GM18517 (cell line): ENCODE measurements at regions not wholly inside any gene's neighbourhood (a gene's known extent, or its start where the extent isn't known, plus 50 kb on each side); places are given as distances from the start of the nearest gene placed in this dataset.

Experiments used
- ATAC-seq: cut with Tn5 transposase; IDR thresholded peaks from one replicate; pipeline ENCODE4 v1.9.1; 2021; ENCODE audit warnings: mild to moderate bottlenecking, moderate library complexity; ENCODE audit not compliant: unreplicated experiment

DNA sequence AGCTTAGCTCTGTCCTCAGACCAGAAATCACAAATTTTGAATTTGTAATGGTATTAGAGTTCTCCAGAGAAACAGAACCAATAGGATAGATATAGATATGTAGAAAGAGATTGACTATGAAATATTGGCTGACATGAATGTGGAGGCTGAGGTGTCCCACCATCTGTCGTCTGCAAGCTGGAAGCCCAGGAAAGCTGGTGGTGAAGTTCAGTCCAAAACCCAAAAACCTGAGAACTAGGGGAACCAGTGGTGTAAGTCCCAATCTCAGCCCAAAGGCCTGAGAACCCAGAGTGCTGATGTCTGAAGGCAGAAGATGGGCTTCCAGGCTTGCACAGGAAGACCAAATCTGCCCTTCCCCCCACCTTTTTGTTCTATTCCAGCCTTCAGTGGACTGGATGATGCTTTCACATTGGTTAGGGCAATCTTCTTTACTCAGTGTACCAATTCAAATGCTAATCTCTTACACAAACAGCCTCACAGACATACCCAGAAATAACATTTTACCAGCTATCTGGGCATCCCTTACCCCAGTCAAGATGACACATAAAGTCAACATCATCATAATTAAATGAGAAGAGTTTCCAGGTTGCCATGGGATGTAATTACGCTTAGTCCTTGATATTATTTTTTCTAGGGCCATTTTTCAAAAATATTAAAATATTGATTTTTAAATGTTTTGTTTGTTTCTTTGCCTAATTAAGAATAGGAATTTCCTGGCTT is 570.8 kb downstream of the UTRN start:
- ATAC-seq = no peak

DNA sequence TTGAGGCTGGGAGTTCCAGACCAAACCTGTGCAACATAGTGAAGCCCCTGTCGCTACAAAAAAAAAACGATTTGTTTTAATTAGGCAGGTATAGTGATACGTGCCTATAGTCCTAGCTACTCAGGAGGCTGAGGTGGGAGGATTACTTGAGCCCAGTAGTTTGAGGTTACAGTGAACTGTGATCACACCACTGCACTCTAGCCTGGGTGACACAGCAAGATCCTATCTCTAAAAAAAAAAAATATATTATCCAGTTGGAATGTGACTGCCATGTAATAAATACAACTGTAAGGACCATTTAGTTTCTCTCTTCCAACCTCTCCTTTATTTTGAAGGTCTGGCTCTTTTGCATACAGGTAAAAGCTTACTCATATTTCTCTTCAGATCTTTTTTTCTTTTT is 571.5 kb downstream of the UTRN start:
- no peak for ATAC-seq

DNA sequence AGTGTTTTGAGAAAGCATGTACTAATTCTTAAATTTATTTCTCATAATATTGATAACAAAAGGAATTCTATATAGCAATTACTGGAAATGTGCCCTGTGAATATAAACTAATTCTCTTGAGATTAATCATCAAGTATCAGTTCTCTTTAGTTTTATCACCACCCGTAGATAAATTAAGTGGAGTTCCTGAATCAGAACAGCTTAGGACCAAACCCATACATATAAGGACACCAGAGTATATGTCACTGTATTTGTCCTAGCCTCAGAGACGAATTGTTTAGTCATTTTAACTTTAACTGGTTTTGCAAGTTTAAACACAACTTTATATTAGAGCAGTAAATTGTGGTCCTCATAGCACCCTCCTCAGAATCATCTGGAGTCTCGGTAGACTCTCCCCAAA is 572.0 kb downstream of the UTRN start:
- no peak for ATAC-seq

DNA sequence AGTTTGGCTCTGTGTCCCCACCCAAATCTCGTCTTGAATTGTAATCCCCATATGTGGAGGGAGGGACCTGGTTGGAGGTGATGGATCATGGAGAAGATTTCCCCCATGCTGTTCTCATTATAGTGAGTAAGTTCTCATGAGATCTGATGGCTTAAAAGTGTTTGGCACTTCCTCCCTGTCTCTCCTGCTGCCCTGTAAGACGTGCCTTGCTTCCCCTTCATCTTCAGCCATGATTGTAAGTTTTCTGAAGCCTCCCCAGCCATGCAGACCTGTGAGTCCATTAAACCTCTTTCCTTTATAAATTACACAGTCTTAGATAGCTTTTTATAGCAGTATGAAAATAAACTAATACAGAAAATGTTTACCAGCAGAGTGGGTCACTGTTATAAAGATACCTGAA is 577.6 kb downstream of the UTRN start:
- no peak for ATAC-seq

DNA sequence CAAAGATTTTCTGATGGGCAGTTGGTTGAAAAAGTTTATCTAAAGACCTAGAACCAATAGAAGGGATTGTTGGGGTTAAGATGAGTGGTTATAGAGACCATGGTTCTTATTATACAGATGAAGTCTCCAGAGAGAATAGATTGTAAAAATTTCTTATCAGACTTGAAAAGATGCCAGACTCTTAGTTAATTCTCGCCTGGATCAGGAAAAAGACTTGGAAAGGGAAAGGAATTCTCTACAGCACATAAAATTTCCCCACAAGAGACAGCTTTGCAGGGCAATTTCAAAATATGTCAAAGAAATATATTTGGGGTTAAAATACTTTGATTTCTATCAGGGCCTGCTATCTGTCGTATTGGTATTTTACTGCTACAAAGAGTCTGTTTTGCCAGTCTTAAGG is 582.6 kb downstream of the UTRN start:
- no peak for ATAC-seq

DNA sequence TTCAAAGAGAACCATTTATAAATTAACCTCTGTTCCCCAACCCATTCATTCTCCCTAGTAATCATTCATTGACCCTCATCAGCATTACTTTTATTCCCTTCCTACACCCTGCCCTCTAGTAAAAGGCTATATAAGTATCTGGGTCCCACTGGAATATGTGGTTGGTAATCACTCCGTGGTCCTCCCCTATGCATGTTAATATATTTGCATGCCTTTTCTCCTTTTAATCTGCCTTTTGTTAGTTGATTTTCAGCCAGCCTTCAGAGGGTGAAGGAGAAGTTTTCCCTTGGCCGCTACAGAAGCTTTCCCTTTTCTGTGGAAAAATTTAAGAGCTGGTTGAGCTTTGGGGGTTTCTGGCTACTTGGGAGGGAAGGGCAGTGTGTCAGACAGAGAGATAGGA is 585.6 kb downstream of the UTRN start:
- ATAC-seq = no peak

DNA sequence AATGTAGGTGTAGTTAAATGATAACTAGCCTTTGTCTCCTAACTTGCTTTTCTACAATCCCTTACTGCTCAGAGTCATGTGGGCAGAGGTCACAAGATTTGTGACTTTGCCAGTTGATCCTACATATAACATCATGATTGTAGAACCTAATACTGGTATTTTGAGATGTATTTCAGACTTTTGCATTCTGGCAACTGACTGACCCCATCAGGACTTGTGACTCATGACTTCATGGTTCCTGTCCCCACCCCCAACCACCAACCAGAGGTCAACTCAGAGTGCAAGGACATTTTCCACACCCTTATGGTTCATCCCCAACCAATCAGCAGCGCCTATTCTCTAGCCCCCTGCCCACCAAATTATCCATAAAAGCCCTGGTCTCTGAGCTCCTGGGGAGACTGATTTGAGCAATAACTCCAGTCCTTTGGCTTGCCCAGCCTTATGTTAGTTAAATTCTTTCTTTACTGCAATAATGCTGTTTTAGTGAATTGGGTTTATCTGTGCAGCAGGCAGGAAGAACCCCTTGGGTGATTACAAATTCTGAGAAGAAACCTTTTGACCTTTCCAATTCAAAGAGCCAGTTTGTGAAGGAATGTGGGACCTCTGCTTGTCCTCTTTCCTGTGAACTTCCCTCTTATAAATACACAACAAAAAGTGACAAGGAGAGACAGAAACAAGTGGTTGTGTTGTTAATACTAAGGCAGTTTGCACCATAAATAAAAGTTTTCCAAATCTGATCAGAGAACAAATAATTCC is 588.7 kb downstream of the UTRN start:
- no peak for ATAC-seq

DNA sequence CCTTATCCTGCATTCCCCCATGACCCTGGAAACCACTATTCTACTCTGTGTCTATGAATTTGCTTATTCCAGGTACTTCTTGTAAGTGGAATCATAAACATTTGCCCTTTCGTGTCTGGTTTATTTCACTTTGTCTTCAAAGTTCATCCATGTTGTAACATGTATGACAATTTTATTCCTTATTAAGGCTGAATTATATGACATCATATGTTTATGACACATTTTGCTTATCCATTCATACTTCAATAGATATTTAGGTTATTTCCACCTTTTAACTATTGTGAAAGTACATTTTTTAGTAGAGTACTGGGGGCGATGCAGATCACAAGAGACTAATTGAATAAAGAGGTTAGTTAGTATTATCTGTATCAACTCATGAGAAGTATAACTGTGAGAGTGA is 591.6 kb downstream of the UTRN start:
- ATAC-seq = no peak

DNA sequence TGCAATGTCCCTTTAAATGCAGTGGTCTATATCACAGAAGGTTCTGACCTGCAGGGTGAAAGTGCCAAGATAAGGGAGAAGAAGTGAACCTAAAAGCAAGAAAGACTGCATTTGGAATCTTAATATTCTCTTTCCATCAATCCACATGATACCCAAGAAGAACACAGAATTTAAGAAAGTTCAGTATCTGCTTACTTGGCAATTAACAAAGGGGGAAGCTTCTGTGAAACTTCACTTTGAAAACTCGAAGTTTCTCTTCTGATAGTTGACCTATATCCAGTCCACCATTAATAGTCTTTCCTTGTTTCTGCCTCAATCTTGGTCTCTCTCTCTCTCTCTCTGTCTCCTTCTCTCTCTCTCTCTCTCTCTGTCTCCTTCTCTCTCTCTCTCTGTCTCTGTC is 592.0 kb downstream of the UTRN start:
- no peak for ATAC-seq

DNA sequence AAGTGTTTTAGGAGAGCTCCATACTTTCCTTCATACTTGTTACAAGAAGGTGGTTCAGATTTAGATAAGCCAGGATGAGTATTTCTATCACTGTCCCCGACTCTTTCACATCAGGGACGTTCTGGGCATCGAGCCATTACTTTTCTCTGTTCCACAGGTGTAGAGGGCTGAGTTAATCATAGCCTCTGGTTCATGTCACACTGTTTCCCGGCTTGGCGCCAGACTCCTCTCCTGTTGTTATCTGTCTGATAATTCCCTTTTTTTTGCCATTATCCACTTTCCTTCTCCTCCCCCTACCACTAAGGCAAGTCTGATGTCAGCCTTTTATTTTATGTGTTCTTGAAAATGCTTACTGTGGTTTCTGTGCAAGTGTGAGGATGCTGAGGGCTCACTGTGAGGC is 593.4 kb downstream of the UTRN start:
- ATAC-seq = no peak

DNA sequence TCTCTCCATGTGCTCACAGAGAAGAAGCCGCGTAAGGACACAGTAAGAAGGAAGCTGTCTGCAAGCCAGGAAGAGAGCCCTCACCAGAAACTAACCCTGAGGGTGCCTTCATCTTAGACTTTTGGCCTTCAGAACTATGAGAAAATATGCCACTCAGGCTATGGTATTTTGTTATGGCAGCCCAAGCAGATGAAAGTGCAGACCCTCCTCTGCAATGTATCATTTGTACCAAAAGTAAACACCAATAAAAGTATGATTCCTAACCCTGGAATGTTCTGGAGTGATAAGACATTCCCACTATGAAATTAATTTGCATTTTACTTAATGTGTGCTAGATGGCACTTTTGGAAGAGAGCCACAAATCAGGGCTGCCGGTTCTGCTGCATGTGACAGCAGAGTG is 594.3 kb downstream of the UTRN start:
- ATAC-seq = no peak

DNA sequence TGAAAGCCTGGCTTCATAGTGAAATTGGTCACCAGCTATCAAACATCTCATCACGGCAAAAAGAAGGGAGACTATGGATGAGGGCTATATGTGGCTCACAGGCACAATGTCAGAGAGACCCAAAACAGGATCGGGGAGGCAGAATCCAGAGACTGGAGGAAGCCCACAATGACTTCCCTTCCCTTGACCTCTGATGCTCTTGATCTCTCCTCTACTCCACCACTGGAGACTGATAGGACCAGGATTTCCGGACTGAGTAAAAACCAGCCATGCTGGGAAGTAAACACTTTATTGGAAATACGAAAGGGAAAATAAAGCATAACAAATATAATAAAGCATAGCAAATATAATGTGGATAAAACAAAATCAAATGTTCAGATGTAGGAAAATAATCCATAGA is 597.3 kb downstream of the UTRN start:
- no peak for ATAC-seq

DNA sequence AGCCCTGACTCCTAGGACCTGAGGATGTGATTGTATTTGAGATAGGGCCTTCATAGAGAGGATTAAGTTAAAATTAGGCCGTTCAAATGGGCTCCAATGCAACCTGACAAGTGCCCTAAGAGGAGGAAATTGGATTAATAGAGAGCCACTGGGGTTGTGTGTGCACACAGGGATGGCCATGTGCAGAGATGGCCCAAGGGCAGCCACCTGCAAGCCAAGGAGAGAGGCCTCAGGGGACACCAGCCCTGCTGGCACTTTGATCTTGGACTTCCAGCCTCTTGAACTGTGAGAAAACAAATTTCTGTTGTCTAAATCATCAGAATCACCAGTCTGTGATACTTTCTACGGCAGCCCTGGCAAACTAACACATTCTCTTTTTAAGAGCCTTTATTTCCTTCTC is 598.8 kb downstream of the UTRN start:
- ATAC-seq = no peak

DNA sequence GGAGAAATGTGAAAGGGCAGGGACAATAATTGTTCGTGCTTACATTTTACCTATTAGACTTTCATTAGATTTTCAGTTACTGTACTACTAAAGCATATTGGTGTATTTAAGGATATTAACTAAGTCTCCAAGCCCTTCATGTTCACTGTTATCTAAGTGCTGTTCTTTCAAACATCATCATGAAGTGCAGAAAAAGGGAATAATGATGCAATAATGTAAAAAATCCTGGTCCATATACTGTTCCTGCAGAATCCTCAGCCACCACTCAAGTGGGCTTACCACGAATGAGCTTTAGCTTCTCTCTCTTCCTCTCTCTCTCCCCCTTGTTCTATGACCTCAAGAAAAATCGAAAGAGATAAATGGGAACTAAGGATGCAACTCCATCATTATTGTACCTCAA is 600.7 kb downstream of the UTRN start:
- no peak for ATAC-seq

DNA sequence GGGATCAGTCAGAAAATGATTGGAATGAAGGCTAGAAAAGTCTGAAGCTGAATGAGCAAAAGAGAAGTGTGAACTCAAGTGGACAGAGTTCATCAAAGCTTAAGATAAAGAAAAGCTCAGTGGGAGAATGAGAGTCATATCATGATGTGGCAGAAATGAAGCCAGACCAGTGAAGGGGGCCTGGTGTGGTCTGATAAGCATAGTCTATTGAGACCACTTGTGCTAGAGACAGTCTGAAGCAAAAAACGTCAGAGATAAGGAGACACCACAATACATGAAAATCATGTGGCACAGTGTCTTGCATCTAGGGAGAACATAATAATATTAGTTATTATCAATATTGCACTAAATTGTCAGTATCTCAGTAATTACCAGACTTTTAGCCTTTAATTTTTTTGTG is 601.5 kb downstream of the UTRN start:
- no peak for ATAC-seq

DNA sequence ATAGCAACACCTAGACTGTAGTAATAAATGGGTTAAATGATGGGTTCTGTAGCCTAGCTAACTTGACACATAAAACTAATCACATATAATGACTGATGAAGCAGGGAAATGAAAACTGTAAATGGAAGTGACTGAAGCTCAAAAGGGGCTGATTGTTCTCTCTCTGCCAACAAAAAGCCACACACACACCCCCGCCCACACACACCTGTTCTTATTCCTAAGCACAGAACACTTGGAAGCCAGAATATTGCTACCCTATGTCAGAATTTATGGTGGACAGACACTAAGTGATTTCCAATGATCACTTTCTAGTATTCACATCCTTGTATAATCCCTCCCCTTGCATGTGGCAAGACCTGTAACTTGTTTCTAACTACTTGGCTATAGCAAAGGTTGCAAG is 603.5 kb downstream of the UTRN start:
- no peak for ATAC-seq

DNA sequence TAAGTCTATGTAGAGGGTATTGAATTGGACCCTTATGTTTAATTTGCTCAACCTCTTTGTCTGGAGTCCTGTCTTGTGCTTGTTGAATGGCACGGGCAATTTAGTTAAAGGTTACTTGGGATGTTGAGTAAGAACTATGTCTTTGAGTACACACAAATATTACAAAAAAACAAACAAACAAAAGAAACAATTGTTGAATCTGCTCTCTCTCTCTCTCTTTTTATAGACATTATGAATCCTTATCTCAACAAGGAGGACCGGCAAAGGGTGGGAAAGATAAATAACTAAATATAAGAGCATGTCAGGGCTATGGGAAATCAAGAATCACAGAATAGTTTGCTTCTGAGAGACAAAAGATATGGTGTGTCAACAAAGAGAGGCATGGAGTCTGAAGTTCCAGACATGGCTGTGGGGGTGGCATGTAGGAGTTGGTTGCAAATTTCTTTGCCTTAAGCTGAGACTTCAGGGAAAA is 608.6 kb downstream of the UTRN start:
- no peak for ATAC-seq

DNA sequence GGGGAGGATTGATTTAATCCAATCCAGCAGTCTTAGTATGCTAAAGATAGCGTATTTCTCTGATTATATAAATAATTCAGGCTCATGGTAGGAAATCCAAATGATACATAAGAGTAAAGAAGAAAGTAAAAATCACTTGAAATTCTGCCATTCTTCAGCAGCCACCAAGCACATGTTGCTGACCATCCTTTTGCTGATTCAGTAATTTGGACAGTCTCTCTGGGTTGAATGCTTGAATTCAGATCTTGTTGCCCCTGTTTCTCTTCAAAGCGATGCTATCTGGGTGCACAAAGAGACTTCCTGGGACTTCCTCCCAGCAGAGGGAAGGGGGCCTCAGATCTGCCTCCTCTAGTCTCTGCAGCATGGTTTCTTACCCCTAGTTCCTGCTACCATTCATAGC is 609.1 kb downstream of the UTRN start:
- ATAC-seq = no peak

DNA sequence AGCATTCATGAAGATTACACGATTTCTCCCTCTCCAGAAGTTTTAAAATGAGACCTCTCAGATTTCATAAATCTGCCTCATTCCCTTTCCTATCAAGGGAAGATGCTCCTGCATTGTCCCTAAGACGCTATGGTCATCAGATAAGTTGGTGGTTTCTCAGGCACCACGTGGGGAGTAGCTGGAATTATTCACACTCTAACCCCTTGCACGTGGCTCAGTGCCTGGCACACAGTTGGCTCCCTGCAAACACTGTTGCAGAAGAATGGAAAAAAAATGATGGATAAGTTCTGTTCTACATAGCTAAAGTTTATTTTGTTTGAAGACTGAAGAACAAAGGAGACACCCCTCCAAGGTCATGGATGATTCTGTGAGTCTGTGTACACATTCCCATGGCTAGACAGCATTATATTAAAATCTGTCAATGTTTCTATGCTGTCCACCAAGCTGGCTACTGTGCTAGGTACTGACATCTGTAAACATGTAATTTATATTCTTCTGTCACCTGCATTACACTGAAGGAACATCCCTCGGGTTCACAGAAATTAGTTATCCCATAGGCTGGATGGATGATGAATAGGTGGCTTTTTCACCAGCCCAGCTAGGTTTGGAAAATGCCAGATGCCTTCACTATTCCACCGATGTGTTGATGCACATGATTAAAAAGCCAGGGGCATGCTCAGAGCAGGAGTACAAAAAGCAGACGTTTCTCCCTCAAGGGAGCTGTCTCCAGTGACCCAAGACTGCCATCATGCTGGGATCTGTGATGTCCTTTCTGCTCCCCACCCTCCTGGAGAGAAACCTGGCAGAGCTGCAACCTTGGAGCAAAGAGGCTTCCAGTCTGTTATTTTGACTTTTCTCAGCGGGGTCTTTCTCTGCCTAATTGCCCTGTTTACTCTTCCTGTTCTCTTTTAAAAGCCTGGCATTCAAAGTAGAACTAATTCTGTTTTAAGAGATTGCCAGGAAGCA is 610.5 kb downstream of the UTRN start:
- no peak for ATAC-seq

DNA sequence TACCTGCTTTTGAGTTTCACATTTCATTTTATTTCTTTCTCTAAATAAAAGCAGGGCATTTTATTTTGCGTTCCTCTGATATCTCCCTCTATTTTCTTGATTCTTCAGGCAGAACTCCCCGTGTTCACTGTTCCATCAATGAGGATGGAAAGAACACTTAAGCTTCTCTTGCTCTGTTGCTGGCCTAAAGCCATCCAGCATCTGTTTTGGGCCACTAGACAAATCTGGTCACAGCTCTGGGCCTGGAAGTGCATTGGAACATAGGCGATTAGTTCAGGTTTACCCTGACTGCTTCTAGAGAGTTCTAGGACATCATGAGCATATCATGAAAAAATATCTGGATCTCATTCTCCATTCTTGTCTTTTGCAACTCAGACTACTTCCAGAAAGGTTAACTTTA is 611.2 kb downstream of the UTRN start:
- no peak for ATAC-seq

DNA sequence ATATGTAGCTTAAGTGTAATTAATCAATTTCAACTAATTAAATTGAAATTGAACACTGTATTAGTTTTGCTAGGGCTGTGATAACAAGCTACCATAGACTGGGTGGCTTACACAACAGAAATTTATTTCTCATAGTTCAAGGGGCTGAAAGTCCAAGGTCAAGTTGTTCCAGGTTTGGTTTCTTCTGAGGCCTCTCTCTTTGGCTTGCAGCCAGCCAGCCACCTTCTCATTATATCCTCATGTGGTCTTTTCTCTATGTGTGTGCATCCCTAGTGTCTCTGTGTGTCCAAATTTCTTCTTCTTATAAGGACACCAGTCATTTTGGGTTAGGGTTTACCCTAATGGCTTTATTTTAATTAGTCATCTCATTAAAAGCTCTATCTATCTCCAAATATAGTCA is 611.7 kb downstream of the UTRN start:
- ATAC-seq = no peak
